ENCODE measurements at regions not wholly inside any gene's neighbourhood (a gene's known extent, or its start where the extent isn't known, plus 50 kb on each side); places are given as distances from the start of the nearest gene placed in this dataset.

DNA sequence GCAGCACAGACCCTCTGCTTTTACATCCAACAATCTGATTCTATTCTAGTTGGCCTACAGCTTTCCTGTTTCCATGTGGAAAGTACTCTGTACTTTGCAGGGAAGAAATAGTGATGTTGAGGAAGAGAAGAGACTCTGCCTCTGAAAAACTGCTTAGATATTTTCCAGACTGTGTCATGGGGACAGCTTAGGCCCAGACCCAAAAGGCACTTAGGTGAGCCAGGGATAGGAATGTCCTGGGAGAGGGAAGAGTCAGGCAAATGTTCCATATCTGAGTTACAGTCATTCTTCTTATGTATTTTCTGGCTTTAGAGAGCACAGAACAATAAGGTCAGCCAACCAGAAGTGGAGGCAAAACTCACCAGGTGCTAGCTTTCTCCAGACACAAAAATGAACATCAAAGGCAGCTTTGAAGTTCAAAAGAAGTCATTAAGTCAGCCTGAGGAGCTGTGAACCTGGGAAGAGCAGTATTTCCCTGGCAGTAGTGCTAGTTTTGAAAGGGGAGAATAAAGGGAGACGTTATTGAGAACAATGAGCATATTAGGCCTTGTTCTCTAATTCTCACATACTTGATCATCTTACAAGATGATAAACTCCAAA is 199.7 kb upstream of the LMNTD1 start:
- no peaks in the 10 kb centered on the region for H3K9me3 Mint-ChIP-seq
- CTCF ChIA-PET = no interaction called here
- DNase-seq (ENCODE audit: low spot score) = no peak

GRCh38 chr12:25755136-25755970 is 202.3 kb upstream of the LMNTD1 start:
- no peak overlapping the region for H3K4me3 Mint-ChIP-seq
- H3K36me3 Mint-ChIP-seq = no peaks in the 10 kb centered on the region
- H3K9me3 Mint-ChIP-seq = no peaks in the 10 kb centered on the region
- CTCF ChIA-PET = no interaction called here
- TF ChIP-seq FOXJ3 (CRISPR knock-in tag; IDR thresholded peaks at IDR 0.05; ENCODE audit: borderline replicate concordance) = no peak
- TF ChIP-seq, protein P1, sequence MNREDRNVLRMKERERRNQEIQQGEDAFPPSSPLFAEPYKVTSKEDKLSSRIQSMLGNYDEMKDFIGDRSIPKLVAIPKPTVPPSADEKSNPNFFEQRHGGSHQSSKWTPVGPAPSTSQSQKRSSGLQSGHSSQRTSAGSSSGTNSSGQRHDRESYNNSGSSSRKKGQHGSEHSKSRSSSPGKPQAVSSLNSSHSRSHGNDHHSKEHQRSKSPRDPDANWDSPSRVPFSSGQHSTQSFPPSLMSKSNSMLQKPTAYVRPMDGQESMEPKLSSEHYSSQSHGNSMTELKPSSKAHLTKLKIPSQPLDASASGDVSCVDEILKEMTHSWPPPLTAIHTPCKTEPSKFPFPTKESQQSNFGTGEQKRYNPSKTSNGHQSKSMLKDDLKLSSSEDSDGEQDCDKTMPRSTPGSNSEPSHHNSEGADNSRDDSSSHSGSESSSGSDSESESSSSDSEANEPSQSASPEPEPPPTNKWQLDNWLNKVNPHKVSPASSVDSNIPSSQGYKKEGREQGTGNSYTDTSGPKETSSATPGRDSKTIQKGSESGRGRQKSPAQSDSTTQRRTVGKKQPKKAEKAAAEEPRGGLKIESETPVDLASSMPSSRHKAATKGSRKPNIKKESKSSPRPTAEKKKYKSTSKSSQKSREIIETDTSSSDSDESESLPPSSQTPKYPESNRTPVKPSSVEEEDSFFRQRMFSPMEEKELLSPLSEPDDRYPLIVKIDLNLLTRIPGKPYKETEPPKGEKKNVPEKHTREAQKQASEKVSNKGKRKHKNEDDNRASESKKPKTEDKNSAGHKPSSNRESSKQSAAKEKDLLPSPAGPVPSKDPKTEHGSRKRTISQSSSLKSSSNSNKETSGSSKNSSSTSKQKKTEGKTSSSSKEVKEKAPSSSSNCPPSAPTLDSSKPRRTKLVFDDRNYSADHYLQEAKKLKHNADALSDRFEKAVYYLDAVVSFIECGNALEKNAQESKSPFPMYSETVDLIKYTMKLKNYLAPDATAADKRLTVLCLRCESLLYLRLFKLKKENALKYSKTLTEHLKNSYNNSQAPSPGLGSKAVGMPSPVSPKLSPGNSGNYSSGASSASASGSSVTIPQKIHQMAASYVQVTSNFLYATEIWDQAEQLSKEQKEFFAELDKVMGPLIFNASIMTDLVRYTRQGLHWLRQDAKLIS (CRISPR knock-in tag; IDR thresholded peaks at IDR 0.05; ENCODE audit: borderline replicate concordance) = no peak
- TF ChIP-seq ZNF396 (CRISPR knock-in tag; IDR thresholded peaks at IDR 0.05; ENCODE audit: borderline replicate concordance) = no peak
- TF ChIP-seq, protein P2, sequence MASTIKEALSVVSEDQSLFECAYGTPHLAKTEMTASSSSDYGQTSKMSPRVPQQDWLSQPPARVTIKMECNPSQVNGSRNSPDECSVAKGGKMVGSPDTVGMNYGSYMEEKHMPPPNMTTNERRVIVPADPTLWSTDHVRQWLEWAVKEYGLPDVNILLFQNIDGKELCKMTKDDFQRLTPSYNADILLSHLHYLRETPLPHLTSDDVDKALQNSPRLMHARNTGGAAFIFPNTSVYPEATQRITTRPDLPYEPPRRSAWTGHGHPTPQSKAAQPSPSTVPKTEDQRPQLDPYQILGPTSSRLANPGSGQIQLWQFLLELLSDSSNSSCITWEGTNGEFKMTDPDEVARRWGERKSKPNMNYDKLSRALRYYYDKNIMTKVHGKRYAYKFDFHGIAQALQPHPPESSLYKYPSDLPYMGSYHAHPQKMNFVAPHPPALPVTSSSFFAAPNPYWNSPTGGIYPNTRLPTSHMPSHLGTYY (CRISPR knock-in tag; IDR thresholded peaks at IDR 0.05) = no peak
- TF ChIP-seq RELA (CRISPR knock-in tag; IDR thresholded peaks at IDR 0.05; ENCODE audit: borderline replicate concordance) = no peak
- no peak for TF ChIP-seq GABPB1 (CRISPR knock-in tag; IDR thresholded peaks at IDR 0.05)
- no peak for TF ChIP-seq SP1 (CRISPR knock-in tag; conservative IDR thresholded peaks at IDR 0.05)
- TF ChIP-seq, protein P3, sequence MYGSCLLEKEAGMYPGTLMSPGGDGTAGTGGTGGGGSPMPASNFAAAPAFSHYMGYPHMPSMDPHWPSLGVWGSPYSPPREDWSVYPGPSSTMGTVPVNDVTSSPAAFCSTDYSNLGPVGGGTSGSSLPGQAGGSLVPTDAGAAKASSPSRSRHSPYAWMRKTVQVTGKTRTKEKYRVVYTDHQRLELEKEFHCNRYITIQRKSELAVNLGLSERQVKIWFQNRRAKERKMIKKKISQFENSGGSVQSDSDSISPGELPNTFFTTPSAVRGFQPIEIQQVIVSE (CRISPR knock-in tag; IDR thresholded peaks at IDR 0.05; ENCODE audit: borderline replicate concordance) = no peak
- DNase-seq (ENCODE audit: low spot score) (no peak), ATAC-seq (no peak)
- H3K27me3 Mint-ChIP-seq (ENCODE audit: low read depth) = no peaks in the 10 kb centered on the region
- peaks cover 13% of the 10 kb centered on the region for H3K4me1 Mint-ChIP-seq
- no peak overlapping the region for H3K27ac Mint-ChIP-seq
- POLR2A ChIA-PET = no interaction called here

More for the DNA sequence above, 199.7 kb upstream of the LMNTD1 start:
- POLR2A ChIA-PET = no interaction called here
- no peak overlapping the region for H3K27ac Mint-ChIP-seq
- no peak for ATAC-seq
- no peaks in the 10 kb centered on the region for H3K27me3 Mint-ChIP-seq (ENCODE audit: low read depth)
- no peak overlapping the region for H3K4me3 Mint-ChIP-seq
- H3K36me3 Mint-ChIP-seq = no peaks in the 10 kb centered on the region
- TF ChIP-seq NR3C1 (CRISPR knock-in tag; conservative IDR thresholded peaks at IDR 0.05; ENCODE audit: low read depth) (no peak), SOX15 (CRISPR knock-in tag; IDR thresholded peaks at IDR 0.05) (no peak), ZNF317 (CRISPR knock-in tag; IDR thresholded peaks at IDR 0.05; ENCODE audit: borderline replicate concordance, low read depth) (no peak), ZNF138 (CRISPR knock-in tag; conservative IDR thresholded peaks at IDR 0.05) (no peak), FOXP1 (CRISPR knock-in tag; IDR thresholded peaks at IDR 0.05; ENCODE audit: borderline replicate concordance) (no peak), ZNF396 (CRISPR knock-in tag; IDR thresholded peaks at IDR 0.05; ENCODE audit: borderline replicate concordance) (no peak)
- TF ChIP-seq, protein P4, sequence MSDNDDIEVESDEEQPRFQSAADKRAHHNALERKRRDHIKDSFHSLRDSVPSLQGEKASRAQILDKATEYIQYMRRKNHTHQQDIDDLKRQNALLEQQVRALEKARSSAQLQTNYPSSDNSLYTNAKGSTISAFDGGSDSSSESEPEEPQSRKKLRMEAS (CRISPR knock-in tag; IDR thresholded peaks at IDR 0.05) = no peak
- TF ChIP-seq, protein P5, sequence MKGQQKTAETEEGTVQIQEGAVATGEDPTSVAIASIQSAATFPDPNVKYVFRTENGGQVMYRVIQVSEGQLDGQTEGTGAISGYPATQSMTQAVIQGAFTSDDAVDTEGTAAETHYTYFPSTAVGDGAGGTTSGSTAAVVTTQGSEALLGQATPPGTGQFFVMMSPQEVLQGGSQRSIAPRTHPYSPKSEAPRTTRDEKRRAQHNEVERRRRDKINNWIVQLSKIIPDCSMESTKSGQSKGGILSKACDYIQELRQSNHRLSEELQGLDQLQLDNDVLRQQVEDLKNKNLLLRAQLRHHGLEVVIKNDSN (CRISPR knock-in tag; IDR thresholded peaks at IDR 0.05) = no peak
- TF ChIP-seq, protein P3 (CRISPR knock-in tag; IDR thresholded peaks at IDR 0.05; ENCODE audit: borderline replicate concordance) = no peak
- peaks cover 13% of the 10 kb centered on the region for H3K4me1 Mint-ChIP-seq
